Sciatic nerve (tissue), 2 donors: ENCODE measurements at regions not wholly inside any gene's neighbourhood (a gene's known extent, or its start where the extent isn't known, plus 50 kb on each side); places are given as distances from the start of the nearest gene placed in this dataset.
"Not testable (repeated sequence)": the region's sequence is repeated elsewhere in the genome, so short reads cannot be mapped to it uniquely, and the experiment has no call there.

ENCODE experiments used
- ATAC-seq: fragments of 200-7000 bp; cut with Tn5 transposase; one replicate; pipeline ENCODE4 v1.9.1; 2020; ENCODE audit warnings: mild to moderate bottlenecking, moderate library complexity
- DNase-seq: peaks from one replicate; pipeline ENCODE4 v3.0.0-alpha.2; 2020; ENCODE audit warnings: low spot score
- intact Hi-C: fragments of 100-400 bp; cut with DNase I; formaldehyde crosslinking; loops from one replicate; pipeline ENCODE4 v1.14.2; 2022
- donor health status: DM: no; HTN: no; CAD: no.
- donor health status: DM: no; HTN: no; CAD: no.

DNA sequence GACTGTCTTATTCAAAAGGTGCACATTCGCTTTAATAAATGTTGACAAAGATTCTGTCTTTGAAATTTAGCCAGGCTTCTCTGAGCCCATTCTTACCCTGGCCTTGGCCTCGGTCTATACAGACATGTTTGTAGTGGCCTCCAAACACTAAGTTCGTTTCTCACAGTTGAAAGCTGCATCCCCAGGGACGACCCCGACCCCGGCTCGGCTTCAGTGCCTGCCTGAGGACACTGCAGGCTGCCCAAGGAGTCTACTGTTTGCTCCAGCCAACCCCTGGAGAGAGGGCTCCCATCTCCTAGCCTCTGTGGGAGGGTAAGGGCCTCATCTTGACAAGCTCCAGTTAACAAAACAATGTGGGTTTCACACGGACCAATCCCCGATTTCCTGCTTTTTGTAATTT lies 390.6 kb upstream of the ZFP42 start:
- DNase-seq (no peak), ATAC-seq (no peak)
- intact Hi-C loops = no loop called here

GRCh38 chr4:187606581-187606980 lies 389.0 kb upstream of the ZFP42 start:
- no peak for ATAC-seq
- DNase-seq = no peak
- intact Hi-C loops = no loop called here

GRCh38 chr4:187608001-187608421 lies 387.6 kb upstream of the ZFP42 start:
- DNase-seq (no peak), ATAC-seq (no peak)
- intact Hi-C loops = no loop called here

DNA sequence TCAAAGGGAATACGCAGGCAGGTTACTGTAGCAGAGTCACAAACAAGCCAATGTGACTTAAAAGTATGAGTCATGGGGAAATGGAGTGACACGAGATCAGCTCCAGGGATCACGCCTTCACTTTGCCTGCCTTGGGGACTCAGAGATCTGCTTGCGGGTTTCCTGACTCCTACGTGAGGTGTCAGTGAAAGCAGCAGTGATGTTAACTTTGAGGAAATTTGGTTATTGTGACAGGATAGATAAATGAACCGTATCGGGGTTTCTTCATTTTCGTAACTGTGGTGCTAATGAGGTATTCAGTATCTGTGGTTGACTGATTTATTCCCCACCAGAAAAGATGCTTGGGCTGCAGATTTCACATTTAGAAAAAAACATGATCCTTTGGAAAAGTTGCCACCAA lies 383.3 kb upstream of the ZFP42 start:
- intact Hi-C loops = no loop called here
- ATAC-seq (no peak), DNase-seq (no peak)

GRCh38 chr4:187613089-187613839 lies 382.3 kb upstream of the ZFP42 start:
- intact Hi-C loops = no loop called here
- DNase-seq = no peak
- ATAC-seq = no peak

GRCh38 chr4:187615972-187616371 lies 379.6 kb upstream of the ZFP42 start:
- no peak for ATAC-seq
- DNase-seq = no peak
- intact Hi-C loops = loop anchor here (5.0 kb wide), 1 partner anchor 1279 kb away; no protein-coding TSS in a partner anchor

DNA sequence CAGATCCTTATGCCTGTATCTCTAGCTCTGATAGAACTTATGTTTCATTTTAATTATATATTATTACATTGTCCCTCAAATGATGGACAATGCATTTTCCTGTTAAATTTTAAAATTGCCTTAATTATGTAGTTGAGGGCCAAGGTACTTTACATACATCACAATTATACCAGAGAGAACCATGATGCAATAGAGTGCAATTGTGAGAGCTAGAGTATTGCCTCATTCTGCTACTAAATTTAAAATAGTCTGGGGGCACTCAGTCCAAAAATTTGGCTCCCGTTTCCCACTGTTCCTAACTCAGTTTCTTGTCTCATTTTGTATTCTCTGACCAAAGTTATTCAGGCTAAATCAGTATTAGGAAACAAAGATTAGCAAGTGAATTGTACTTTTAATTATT lies 378.5 kb upstream of the ZFP42 start:
- DNase-seq (no peak), ATAC-seq (no peak)
- intact Hi-C loops = loop anchor here (5.0 kb wide), 1 partner anchor 1280 kb away; no protein-coding TSS in a partner anchor

DNA sequence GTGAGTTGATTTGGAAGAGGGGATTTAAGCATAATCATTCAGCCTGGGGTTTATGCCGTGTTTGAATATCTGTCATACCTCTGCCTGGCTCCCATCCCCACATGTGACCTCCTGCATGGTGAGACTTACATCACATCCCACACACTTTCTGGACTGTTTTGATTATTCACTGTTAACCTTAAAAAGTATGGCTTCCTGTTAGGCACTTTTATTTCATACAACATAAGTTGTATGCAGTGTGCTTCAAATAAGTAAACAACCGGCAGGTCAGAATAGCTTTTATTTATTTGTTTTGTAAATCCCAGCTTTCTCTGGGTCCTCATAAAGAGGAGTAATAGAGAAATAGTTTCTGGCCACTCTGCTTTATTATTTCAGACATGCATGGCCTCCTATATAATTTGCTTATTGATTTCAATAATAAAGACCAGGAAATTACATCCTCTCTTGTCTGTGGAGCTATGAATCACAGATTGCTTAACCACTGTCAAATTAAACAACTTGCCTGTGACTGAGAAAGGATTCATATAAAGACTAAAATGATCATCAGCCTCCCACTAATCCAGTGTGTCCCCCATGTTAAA lies 376.8 kb upstream of the ZFP42 start:
- intact Hi-C loops = loop anchor here (5.0 kb wide), 1 partner anchor 1281 kb away; no protein-coding TSS in a partner anchor
- no peak for DNase-seq
- no peak for ATAC-seq

DNA sequence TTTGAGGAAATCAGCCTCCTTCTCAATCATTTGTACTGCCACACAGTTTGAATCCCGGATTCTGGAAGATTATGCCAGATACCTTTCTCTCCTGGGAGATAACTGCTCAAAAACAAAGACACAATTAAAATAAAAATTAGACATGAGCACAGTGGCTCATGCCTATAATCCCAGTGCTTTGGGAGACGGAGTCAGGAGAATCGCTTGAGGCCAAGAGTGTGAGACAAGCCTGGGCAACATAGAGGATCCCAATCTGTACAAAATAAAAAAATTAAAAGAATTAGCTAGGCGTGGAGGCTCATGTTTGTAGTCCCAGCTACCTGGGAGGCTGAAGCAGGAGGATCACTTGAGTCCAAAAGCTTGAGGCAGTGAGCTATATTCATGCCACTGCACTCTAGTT lies 376.3 kb upstream of the ZFP42 start:
- no peak for DNase-seq
- intact Hi-C loops = loop anchor here (5.0 kb wide), 1 partner anchor 1282 kb away; no protein-coding TSS in a partner anchor
- no peak for ATAC-seq

DNA sequence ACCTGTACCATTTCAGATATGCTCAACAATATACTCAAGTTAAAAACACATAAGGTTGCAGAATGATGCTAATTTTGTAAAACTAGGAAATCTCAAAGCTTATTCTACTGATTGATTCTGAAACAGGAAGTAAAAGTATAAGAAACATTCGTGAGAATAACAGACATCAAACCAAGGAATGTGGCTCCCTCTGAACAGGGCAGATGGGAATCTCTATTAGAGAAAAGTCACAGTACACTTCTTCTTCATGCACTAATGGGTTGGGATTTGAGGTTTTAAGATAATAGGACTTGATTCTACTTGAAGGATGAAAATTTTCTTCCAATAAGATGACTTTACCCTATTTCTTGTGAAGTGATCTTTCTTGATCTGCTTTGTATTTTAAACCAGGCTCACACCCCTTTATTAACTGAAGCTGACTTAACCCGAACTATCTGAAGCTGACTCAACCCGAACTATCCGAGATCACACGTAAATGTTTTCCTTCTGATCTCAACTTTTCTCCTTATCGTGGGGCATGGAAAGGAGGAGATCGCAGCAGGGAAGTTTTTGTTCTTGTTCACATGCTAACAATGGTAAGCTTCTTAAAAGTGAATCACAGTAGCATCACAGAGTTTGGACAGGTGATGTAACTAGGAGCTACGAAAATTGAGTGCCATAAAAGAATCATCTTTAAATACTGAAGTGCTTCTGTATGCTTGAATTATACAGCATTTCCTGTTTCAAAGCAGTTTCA lies 363.1 kb upstream of the ZFP42 start:
- intact Hi-C loops = no loop called here
- ATAC-seq (no peak), DNase-seq (no peak)

GRCh38 chr4:187633245-187633644 lies 362.3 kb upstream of the ZFP42 start:
- ATAC-seq = no peak
- intact Hi-C loops = no loop called here

DNA sequence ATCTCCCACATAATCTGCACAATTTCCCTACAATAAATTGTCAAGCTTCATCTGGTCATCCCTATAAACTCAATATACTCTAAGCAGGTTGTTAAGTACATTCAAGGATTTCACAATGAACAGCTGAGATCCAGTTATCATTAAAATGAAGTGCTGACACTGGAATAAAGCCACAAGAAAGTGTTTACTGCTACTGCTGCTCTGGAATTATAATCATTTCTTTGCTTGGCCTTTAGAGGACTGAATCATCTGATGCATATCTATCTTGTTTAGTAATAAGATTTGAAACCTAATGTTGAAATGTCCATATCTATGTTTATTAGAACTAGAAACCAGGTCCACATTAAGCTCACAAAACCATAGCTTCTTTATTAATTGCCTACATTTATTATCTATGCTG lies 338.6 kb upstream of the ZFP42 start:
- no peak for DNase-seq
- no peak for ATAC-seq
- intact Hi-C loops = no loop called here

More at GRCh38 chr4:187633245-187633644, 362.3 kb upstream of the ZFP42 start:
- no peak for DNase-seq

DNA sequence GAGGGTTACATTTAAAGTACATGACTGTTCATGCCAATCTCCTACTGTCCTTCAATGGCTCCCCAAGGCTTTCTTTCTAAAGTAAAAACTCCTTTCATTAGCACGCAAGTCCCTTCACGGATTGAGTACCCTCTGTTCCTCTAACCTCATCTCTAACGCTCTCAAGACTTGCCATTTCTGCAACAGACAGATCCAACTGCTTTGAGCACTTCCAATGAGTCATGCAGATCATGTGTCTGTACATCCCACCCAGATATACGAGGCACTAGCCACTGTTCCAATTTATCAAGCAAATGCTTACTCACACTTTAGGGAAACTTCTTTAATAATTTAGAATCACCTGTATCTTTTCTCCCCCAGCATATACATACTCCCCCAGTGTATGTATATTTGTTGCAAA lies 332.5 kb upstream of the ZFP42 start:
- ATAC-seq = no peak
- no peak for DNase-seq
- intact Hi-C loops = no loop called here

GRCh38 chr4:187664011-187664410 lies 331.6 kb upstream of the ZFP42 start:
- intact Hi-C loops = no loop called here
- no peak for ATAC-seq
- no peak for DNase-seq

GRCh38 chr4:187665086-187665485 lies 330.5 kb upstream of the ZFP42 start:
- DNase-seq = no peak
- ATAC-seq = no peak
- intact Hi-C loops = no loop called here

DNA sequence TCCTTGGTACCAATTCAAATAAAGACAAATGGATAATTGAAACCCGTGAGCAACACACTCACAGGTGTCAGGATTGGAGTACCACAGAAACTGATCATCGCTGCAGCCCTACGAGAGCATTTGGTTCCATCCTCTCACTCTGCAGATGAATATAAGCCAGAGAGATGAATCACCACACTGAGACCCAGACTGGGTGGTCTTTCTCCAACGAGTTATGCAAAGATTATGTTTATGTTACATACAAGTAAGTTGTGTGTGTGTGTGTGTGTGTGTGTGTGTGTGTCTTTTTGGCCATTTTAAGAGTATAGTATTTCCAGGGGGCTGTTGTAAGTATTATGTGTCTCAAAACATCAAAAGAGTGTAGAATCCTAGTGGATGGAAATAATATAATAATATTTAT lies 329.5 kb upstream of the ZFP42 start:
- no peak for ATAC-seq
- intact Hi-C loops = no loop called here
- no peak for DNase-seq

- ATAC-seq (peak; percentile 76), DNase-seq (no peak)
- intact Hi-C loops = no loop called here
Observed at GRCh38 chr4:187666697-187667494, 328.7 kb upstream of the ZFP42 start.

GRCh38 chr4:187668526-187669082 lies 327.0 kb upstream of the ZFP42 start:
- ATAC-seq = no peak
- intact Hi-C loops = no loop called here
- no peak for DNase-seq

DNA sequence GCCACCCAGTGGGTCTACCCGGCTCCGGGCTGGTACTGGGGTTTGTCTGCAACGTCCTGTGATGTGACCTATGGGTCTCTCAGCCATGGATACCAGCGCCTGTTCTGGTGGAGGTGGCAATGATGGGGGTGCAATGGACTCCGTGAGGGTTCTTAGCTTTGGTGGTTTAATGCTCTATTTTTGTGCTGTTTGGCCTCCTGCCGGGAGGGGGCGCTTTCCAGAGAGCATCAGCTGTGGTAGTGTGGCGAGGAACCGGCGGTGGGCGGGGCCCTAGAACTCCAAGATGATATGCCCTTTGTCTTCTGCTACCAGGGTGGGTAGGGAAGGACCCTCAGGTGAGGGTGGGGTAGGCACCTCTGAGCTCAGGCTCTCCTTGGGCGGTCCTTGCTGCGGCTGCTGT lies 324.1 kb upstream of the ZFP42 start:
- not testable (repeated sequence) for ATAC-seq, DNase-seq

More for the DNA sequence above, 324.1 kb upstream of the ZFP42 start:
- intact Hi-C loops = not testable (repeated sequence)
